ENCODE measurements at regions not wholly inside any gene's neighbourhood (a gene's known extent, or its start where the extent isn't known, plus 50 kb on each side); places are given as distances from the start of the nearest gene placed in this dataset.
"Not testable (repeated sequence)": the region's sequence is repeated elsewhere in the genome, so short reads cannot be mapped to it uniquely, and the experiment has no call there.

DNA sequence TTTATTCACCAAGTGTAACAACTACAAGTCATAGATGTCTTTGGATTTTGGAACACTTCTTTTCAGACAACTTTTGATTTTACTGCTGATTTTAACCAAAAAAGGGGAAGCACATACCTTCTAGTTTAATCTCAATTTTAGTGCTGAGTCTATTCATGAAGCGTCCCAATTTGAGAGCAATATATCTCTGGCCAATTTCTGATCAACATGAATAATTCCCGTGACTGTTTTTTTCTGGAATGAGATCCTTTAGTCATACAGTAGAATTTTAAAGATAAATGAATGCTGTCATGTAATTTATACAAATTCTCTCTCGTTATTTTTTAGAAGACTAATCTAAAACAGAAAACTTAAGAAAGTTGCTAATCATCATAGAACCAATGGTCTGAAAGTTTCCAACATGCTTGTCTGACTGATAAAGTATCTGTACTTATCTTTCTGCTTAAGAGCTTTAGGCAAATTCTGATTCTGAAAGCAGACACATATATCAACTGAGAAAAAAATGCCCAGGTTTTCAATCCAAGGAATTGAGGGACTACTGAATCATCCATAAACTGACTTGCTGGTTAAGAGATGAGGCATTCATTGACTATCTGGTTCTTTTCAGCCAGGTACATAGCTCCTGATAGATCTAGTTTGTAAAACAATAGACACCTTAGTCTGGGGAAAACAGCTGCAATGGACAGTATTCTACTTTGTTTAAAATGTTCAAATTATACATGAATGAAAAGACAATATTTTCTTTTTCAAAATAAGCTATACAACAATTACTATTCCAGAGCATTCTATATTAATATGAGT, 657.5 kb downstream of the RFPL4B start:
- no peak for DNase-seq

GRCh38 chr6:113006494-113006893, 659.4 kb downstream of the RFPL4B start:
- no peak for DNase-seq

DNA sequence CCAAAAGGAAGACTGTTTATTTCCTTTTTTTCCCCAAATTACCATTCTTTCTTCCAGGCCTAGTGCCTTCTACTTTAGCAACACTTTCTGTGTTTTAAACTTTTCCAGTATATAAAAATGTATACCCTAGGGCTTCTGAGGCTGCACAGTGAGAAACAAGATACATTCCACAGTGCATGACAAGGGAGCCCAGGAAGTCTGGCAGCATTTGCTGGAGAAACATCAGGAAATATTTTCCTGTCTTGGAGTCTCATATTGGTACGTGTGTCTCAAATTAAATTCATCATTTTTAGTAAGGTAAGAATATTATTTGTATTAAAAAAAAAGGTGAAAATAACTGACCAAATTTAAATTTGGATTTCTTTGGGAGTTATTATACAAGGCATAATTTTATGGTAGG, 662.6 kb downstream of the RFPL4B start:
- no peak for DNase-seq

DNA sequence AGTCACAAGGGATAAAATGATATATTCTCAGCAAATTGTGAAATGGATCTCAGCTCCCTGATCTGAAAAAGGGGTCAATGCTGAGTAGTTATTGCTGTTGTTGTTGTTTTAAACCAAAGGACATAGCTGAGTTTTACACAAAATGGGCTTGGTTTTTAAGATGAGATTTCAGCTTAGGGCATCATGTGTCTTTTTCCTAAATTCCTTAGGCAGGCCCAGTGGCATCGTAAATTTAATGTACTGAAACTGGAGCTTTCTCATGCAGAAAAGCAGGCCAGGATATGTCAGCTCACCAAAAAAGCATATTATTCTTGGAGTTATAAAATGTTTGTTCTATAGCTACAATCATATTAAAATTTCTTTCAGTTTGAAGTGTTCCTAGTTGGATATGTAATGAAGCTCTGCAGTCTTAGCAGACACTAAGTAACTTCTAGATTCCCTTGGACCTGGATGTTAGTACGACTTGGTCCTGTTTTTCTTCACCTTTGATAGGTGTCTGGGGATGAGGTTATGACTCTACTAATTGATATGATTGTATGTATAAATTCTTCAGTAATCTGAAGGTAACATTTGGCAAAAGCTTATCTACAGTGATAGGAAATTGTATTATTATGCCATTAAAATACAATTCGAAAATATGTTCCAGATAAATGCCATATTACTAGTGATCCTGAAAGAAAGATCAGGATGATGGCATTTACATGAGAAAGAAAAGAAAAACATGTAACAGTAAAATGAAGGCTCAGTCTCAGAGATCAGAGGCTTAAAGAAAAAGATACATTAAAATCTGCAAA, 663.3 kb downstream of the RFPL4B start:
- DNase-seq = no peak

DNA sequence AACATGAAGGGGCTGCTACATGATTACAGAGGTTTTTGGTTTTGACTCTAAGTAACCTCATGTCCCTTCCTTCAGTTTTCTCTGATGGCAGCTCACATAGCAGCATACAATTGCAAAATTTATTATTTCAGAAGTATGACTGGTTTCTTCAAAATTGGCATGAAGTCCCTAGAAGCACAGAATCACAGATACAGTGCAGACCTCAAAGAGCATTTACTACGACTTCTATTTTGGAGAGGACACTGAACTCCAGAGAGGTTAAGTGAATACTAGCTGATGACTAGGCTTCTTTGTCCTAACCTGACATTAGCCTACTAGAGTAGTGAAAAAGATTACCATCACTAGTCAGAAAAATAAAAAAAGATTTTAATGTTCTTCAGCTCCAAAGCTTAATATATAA, 664.3 kb downstream of the RFPL4B start:
- no peak for DNase-seq

DNA sequence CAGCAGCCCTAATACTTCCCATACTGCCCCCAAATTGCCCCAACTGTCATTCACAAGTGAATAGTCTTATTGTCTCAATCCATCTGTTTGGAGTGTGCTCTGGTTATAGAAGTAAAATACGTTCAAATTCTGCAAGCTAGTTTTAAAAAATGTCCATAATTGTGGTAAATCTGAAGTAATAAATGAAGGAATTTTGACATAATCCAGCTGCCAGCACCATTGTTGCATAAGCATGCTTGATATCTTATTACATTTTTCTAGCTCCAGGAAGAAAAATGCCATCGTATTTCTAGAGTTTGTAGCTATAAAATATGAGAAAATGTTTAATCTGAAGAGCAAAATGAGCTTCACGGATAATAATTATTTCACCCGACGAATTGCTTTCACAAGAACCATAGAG, 664.7 kb downstream of the RFPL4B start:
- no peak for DNase-seq

GRCh38 chr6:113015249-113015648, 668.1 kb downstream of the RFPL4B start:
- DNase-seq = no peak

- no peak for DNase-seq
Observed at GRCh38 chr6:113017353-113017752, 670.2 kb downstream of the RFPL4B start.

- no peak for DNase-seq
Observed at GRCh38 chr6:113018351-113019151, 671.4 kb downstream of the RFPL4B start.

DNA sequence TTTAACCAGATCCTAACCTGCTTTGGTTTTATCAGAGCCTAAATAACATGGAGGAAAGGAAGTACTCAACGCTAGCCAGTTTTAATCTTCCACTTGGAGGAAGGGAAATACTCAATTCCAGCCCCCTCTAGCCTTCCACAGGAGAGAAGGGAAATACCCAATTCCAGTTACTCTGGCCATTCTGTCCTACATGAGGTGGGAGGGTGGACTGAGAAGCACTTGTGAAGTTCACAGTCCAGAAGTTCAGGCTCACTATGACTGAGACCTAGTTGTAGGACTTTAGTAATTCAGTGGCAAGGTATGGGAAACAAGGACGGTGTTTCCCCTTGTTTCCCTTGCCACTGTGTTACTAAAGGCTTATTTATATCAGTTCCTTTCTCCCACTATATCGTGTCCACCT, 672.0 kb downstream of the RFPL4B start:
- DNase-seq = no peak

GRCh38 chr6:113027780-113028179, 680.6 kb downstream of the RFPL4B start:
- DNase-seq = no peak

DNA sequence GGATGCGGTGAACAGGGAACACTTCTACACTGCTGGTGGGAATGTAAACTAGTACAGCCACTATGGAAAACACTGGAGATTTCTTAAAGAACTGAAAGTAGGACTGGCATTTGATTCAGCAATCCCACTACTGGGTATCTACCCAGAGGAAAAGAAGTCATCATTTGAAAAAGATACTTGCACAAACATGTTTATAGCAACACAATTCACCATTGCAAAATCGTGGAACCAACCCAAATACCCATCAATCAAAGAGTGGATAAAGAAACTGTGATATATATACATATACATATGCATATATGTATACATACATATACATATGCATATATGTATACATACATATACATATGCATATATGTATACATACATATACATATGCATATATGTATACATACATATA, 682.0 kb downstream of the RFPL4B start:
- not testable (repeated sequence) for DNase-seq

- DNase-seq = no peak
Observed at GRCh38 chr6:113031591-113032238, 684.6 kb downstream of the RFPL4B start.

GRCh38 chr6:113039005-113039404, 691.9 kb downstream of the RFPL4B start:
- no peak for DNase-seq

- DNase-seq = no peak
Observed at GRCh38 chr6:113047148-113047547, 700.0 kb downstream of the RFPL4B start.

- DNase-seq = no peak
Observed at GRCh38 chr6:113047932-113048331, 700.8 kb downstream of the RFPL4B start.

DNA sequence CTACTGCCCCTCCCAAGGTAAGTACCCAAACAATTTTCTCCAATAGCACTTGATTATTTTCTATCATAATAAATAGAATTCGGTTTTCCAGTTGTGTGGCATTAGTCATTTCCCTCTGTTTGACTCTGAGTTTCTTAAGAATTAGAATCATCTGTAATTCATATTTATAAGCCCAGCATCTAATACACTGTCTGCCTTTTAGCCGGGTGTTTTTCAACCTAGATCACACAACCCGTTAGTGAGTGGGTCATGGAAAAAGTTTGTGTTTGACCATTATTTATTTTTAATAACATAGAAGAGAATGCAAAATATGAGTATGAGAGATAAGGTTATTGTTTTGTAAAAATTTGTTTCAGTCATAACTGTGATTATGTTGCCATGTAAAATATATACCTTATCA, 701.6 kb downstream of the RFPL4B start:
- DNase-seq = no peak

DNA sequence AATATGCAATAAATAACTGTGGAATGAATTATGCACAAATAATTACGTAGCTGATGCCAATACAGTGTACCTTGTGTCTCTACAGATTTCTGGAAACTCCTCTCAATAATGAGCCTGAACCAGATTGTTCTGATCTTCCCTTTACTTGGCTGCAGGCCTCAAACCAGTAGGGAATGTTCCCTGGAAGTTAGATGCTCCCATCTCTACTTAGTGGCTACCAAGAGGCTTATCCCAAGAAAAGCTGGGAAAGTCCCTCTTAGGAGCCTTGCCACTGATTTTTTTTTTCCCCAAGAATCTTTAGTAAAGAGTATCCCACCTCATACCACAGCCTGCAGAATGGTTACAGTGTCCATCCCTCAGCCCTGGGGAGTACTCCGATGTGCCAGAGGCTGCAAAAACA, 702.1 kb downstream of the RFPL4B start:
- DNase-seq = no peak

GRCh38 chr6:113050010-113050858, 703.1 kb downstream of the RFPL4B start:
- DNase-seq = no peak

GRCh38 chr6:113050979-113051378, 703.8 kb downstream of the RFPL4B start:
- no peak for DNase-seq

DNA sequence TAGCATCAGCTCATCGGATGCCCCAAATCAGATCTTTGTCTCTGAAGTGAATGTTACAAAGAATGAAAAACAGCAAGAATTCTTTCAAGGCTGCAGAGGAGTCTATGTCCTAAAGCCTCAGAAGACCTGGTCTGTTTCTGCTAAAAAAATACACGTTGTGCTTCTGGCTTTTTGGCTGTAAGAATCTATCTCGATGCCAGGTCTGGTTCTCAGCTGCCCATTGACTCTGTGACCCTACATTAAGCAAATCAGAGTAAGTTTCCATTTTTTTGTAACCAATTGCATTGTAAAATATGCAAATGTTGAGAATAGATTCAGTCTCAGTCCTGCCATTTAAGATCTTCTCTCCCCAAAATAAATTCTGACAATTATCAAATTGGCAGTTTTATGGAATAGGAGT, 705.4 kb downstream of the RFPL4B start:
- no peak for DNase-seq

GRCh38 chr6:113055061-113055460, 707.9 kb downstream of the RFPL4B start:
- no peak for DNase-seq
